Breast epithelium (tissue), 3 donors: ENCODE measurements at regions not wholly inside any gene's neighbourhood (a gene's known extent, or its start where the extent isn't known, plus 50 kb on each side); places are given as distances from the start of the nearest gene placed in this dataset.

Experiments used
- POLR2A ChIP-seq: fragments of 450-650 bp; IDR thresholded peaks from one replicate; pipeline ENCODE4 v1.6.1; 2016; ENCODE audit warnings: antibody characterized with exemption, mild to moderate bottlenecking, moderate library complexity
- POLR2AphosphoS5 ChIP-seq, 3 donors: sonication (generic); formaldehyde crosslinking; IDR thresholded peaks; one replicate each; pipeline ENCODE4 v1.6.1; 2017; ENCODE audit warnings: antibody characterized with exemption in 3 of 3
- TF ChIP-seq, protein P1 (sequence below), 3 donors: fragments of 450-650 bp; IDR thresholded peaks; one replicate each; pipeline ENCODE4 v1.5.1; 2016 to 2017; ENCODE audit warnings: antibody characterized with exemption in 3 of 3, mild to moderate bottlenecking in 3 of 3, moderate library complexity in 3 of 3

GRCh38 chr1:194544012-194544411, 1357.6 kb upstream of the B3GALT2 start:
- TF ChIP-seq POLR2A (no peak), POLR2AphosphoS5 (IDR thresholded peaks at IDR 0.05) (no peak)
- TF ChIP-seq, protein P1, sequence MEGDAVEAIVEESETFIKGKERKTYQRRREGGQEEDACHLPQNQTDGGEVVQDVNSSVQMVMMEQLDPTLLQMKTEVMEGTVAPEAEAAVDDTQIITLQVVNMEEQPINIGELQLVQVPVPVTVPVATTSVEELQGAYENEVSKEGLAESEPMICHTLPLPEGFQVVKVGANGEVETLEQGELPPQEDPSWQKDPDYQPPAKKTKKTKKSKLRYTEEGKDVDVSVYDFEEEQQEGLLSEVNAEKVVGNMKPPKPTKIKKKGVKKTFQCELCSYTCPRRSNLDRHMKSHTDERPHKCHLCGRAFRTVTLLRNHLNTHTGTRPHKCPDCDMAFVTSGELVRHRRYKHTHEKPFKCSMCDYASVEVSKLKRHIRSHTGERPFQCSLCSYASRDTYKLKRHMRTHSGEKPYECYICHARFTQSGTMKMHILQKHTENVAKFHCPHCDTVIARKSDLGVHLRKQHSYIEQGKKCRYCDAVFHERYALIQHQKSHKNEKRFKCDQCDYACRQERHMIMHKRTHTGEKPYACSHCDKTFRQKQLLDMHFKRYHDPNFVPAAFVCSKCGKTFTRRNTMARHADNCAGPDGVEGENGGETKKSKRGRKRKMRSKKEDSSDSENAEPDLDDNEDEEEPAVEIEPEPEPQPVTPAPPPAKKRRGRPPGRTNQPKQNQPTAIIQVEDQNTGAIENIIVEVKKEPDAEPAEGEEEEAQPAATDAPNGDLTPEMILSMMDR (IDR thresholded peaks at IDR 0.05): no peak
